Nucleus accumbens (tissue), 56 donors: ENCODE measurements at regions not wholly inside any gene's neighbourhood (a gene's known extent, or its start where the extent isn't known, plus 50 kb on each side); places are given as distances from the start of the nearest gene placed in this dataset.
"Not testable (repeated sequence)": the region's sequence is repeated elsewhere in the genome, so short reads cannot be mapped to it uniquely, and the experiment has no call there.

Source experiments
- DNase-seq, 56 donors: peaks; one replicate each; lab custom pipeline; 2025; lab: John Stamatoyannopoulos, UW

GRCh38 chr13:50256536-50257321 is 241.5 kb downstream of the KCNRG start:
- not testable (repeated sequence) for DNase-seq

GRCh38 chr13:50257646-50258045 is 242.4 kb downstream of the KCNRG start:
- no peak for DNase-seq

- no peak for DNase-seq
Observed at GRCh38 chr13:50261130-50261901, 246.1 kb downstream of the KCNRG start.

GRCh38 chr13:50267066-50267465 is 251.8 kb downstream of the KCNRG start:
- DNase-seq, result no peak

- DNase-seq, result no peak
Observed at GRCh38 chr13:50267917-50268316, 252.7 kb downstream of the KCNRG start.

- DNase-seq, result no peak
Observed at GRCh38 chr13:50268500-50268899, 253.3 kb downstream of the KCNRG start.

- DNase-seq, result no peak
Observed at GRCh38 chr13:50274181-50274580, 258.9 kb downstream of the KCNRG start.

GRCh38 chr13:50275392-50276063 is 260.3 kb downstream of the KCNRG start:
- no peak for DNase-seq

GRCh38 chr13:50276550-50276949 is 261.3 kb downstream of the KCNRG start:
- DNase-seq, result no peak

- DNase-seq, result no peak
Observed at GRCh38 chr13:50277127-50277526, 261.9 kb downstream of the KCNRG start.

- no peak for DNase-seq
Observed at GRCh38 chr13:50277906-50278305, 262.7 kb downstream of the KCNRG start.

- no peak for DNase-seq
Observed at GRCh38 chr13:50280441-50280937, 265.2 kb downstream of the KCNRG start.

GRCh38 chr13:50282016-50282415 is 266.8 kb downstream of the KCNRG start:
- DNase-seq, result no peak

GRCh38 chr13:50283017-50283416 is 267.8 kb downstream of the KCNRG start:
- no peak for DNase-seq

GRCh38 chr13:50284540-50284939 is 269.3 kb downstream of the KCNRG start:
- DNase-seq, result no peak

- no peak for DNase-seq
Observed at GRCh38 chr13:50285283-50285682, 270.0 kb downstream of the KCNRG start.

GRCh38 chr13:50286324-50286723 is 271.1 kb downstream of the KCNRG start:
- DNase-seq, result no peak

- no peak for DNase-seq
Observed at GRCh38 chr13:50290186-50290585, 274.9 kb downstream of the KCNRG start.

GRCh38 chr13:50291611-50292010 is 276.4 kb downstream of the KCNRG start:
- no peak for DNase-seq

- DNase-seq, result no peak
Observed at GRCh38 chr13:50292081-50292480, 276.8 kb downstream of the KCNRG start.

- DNase-seq, result not testable (repeated sequence)
Observed at GRCh38 chr13:50294425-50294824, 279.2 kb downstream of the KCNRG start.
